Astrocyte (in vitro differentiated cells and primary cell): ENCODE measurements at regions not wholly inside any gene's neighbourhood (a gene's known extent, or its start where the extent isn't known, plus 50 kb on each side); places are given as distances from the start of the nearest gene placed in this dataset.

Experiments used
- DNase-seq: peaks from one replicate; pipeline ENCODE4 v3.0.0-alpha.2; 2010; ENCODE audit warnings: low read depth
- FAIRE-seq: peaks from 2 replicates; lab custom pipeline; 2011; peaks lifted over from hg19 to GRCh38; lab: Jason Lieb, UNC
- H2AFZ ChIP-seq: 2 replicates; pipeline ENCODE4 v1.6.0; 2012; ENCODE audit warnings: low read depth, low read length, inconsistent platforms
- H3K27ac ChIP-seq: 2 replicates; pipeline ENCODE4 v1.5.1; 2011; ENCODE audit warnings: low read depth, low read length, inconsistent platforms
- H3K27me3 ChIP-seq: 2 replicates; pipeline ENCODE4 v1.6.0; 2011; ENCODE audit warnings: low read length, inconsistent platforms; ENCODE audit not compliant: insufficient read depth
- H3K36me3 ChIP-seq: 2 replicates; pipeline ENCODE4 v1.5.1; 2011; ENCODE audit warnings: low read length, inconsistent platforms; ENCODE audit not compliant: insufficient read depth
- H3K4me1 ChIP-seq: 2 replicates; pipeline ENCODE4 v1.5.1; 2011; ENCODE audit warnings: low read length, inconsistent platforms; ENCODE audit not compliant: insufficient read depth
- H3K4me2 ChIP-seq: 2 replicates; pipeline ENCODE4 v1.6.0; 2012; ENCODE audit warnings: low read length, inconsistent platforms
- H3K4me3 ChIP-seq: 2 replicates; pipeline ENCODE4 v1.5.1; 2011; ENCODE audit warnings: low read depth, mild to moderate bottlenecking, low read length, inconsistent platforms; ENCODE audit not compliant: insufficient read depth
- H3K79me2 ChIP-seq: 2 replicates; pipeline ENCODE4 v1.6.0; 2012; ENCODE audit warnings: mild to moderate bottlenecking, low read length, inconsistent platforms; ENCODE audit not compliant: insufficient read depth
- H3K9ac ChIP-seq: 2 replicates; pipeline ENCODE4 v1.6.0; 2012; ENCODE audit warnings: mild to moderate bottlenecking, low read length, inconsistent platforms
- H3K9me3 ChIP-seq: 2 replicates; pipeline ENCODE4 v1.5.1; 2012; ENCODE audit warnings: low read depth, mild to moderate bottlenecking, low read length, inconsistent platforms; ENCODE audit not compliant: insufficient read depth
- H4K20me1 ChIP-seq: 2 replicates; pipeline ENCODE4 v1.6.0; 2012; ENCODE audit warnings: low read length, inconsistent platforms; ENCODE audit not compliant: insufficient read depth
- H3K27ac Mint-ChIP-seq: one replicate; pipeline ENCODE4 v1.8.0; 2021; ENCODE audit warnings: mild to moderate bottlenecking, mixed read lengths; ENCODE audit not compliant: unreplicated experiment
- H3K27me3 Mint-ChIP-seq: one replicate; pipeline ENCODE4 v1.8.0; 2021; ENCODE audit warnings: low read depth, mixed read lengths; ENCODE audit not compliant: unreplicated experiment
- H3K36me3 Mint-ChIP-seq: one replicate; pipeline ENCODE4 v1.8.0; 2021; ENCODE audit warnings: low read depth, mixed read lengths; ENCODE audit not compliant: unreplicated experiment
- H3K4me1 Mint-ChIP-seq: one replicate; pipeline ENCODE4 v1.8.0; 2021; ENCODE audit warnings: low read depth, mixed read lengths; ENCODE audit not compliant: unreplicated experiment
- H3K4me3 Mint-ChIP-seq: one replicate; pipeline ENCODE4 v1.8.0; 2021; ENCODE audit warnings: mild to moderate bottlenecking, moderate library complexity, mixed read lengths; ENCODE audit not compliant: unreplicated experiment
- H3K9me3 Mint-ChIP-seq: one replicate; pipeline ENCODE4 v1.8.0; 2021; ENCODE audit warnings: mild to moderate bottlenecking, mixed read lengths; ENCODE audit not compliant: unreplicated experiment
- EZH2 ChIP-seq: IDR thresholded peaks from 2 replicates; pipeline ENCODE4 v1.6.1; 2012; ENCODE audit warnings: mild to moderate bottlenecking, low read length, inconsistent platforms; ENCODE audit not compliant: insufficient read depth
- TF ChIP-seq, protein P1 (sequence below): IDR thresholded peaks from 2 replicates; pipeline ENCODE4 v1.5.1; 2011; ENCODE audit warnings: low read depth, mild to moderate bottlenecking, inconsistent platforms, low read length, moderate library complexity; ENCODE audit not compliant: insufficient read depth

GRCh38 chr2:129004485-129004884 lies 685.8 kb upstream of the HS6ST1 start:
- peaks cover 14% of the 10 kb centered on the region for H3K27me3 Mint-ChIP-seq
- Histone ChIP-seq H3K36me3 (no peaks in the 10 kb centered on the region), H3K79me2 (no peaks in the 10 kb centered on the region), H3K9ac (no peak overlapping the region), H3K4me3 (no peak overlapping the region), H3K27ac (no peak overlapping the region), H2AFZ (no peak overlapping the region), H3K27me3 (no peaks in the 10 kb centered on the region), H3K4me1 (no peaks in the 10 kb centered on the region), H3K4me2 (no peak overlapping the region), H3K9me3 (peaks cover 2% of the 10 kb centered on the region), H4K20me1 (no peaks in the 10 kb centered on the region)
- DNase-seq (no peak), FAIRE-seq (no peak)
- TF ChIP-seq EZH2: no peak
- TF ChIP-seq, protein P1, sequence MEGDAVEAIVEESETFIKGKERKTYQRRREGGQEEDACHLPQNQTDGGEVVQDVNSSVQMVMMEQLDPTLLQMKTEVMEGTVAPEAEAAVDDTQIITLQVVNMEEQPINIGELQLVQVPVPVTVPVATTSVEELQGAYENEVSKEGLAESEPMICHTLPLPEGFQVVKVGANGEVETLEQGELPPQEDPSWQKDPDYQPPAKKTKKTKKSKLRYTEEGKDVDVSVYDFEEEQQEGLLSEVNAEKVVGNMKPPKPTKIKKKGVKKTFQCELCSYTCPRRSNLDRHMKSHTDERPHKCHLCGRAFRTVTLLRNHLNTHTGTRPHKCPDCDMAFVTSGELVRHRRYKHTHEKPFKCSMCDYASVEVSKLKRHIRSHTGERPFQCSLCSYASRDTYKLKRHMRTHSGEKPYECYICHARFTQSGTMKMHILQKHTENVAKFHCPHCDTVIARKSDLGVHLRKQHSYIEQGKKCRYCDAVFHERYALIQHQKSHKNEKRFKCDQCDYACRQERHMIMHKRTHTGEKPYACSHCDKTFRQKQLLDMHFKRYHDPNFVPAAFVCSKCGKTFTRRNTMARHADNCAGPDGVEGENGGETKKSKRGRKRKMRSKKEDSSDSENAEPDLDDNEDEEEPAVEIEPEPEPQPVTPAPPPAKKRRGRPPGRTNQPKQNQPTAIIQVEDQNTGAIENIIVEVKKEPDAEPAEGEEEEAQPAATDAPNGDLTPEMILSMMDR: no peak
- peaks cover 12% of the 10 kb centered on the region for H3K4me1 Mint-ChIP-seq
- no peak overlapping the region for H3K27ac Mint-ChIP-seq
- H3K9me3 Mint-ChIP-seq: peaks cover 8% of the 10 kb centered on the region
- no peaks in the 10 kb centered on the region for H3K36me3 Mint-ChIP-seq
- H3K4me3 Mint-ChIP-seq: no peak overlapping the region

DNA sequence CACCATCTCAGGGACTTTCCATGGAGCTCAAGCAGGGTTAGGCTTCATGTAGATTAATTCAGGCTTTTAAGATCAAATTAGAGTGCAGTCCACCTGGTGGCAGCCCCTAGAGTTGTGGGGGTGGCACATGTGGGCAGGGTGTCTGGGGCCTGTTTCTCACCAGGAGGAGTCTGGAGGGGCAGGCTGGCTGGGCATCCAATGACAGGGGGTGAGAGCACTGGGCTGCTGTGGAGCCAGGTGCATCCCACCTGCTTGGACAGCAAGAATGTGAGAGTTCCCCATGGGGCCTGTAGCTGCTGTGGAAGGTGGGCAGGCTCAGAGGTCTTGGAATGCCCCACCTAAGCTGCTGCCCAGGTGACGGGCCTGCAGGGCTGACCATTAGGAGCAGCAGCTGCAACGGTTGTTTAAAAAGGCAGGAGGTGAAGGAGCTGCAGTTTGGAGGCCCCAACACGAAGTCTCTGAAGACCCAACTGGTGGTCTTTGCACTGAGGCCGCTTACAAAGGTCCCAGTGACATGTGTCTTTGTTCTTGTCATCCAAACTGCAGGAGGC lies 686.3 kb upstream of the HS6ST1 start:
- H3K79me2 ChIP-seq: no peaks in the 10 kb centered on the region
- no peaks in the 10 kb centered on the region for H3K4me1 ChIP-seq
- no peak overlapping the region for H2AFZ ChIP-seq
- DNase-seq: no peak
- no peak overlapping the region for H3K4me3 ChIP-seq
- Mint-ChIP-seq H3K36me3 (no peaks in the 10 kb centered on the region), H3K27me3 (peaks cover 14% of the 10 kb centered on the region), H3K27ac (no peak overlapping the region), H3K4me3 (no peak overlapping the region), H3K4me1 (peaks cover 12% of the 10 kb centered on the region), H3K9me3 (peaks cover 8% of the 10 kb centered on the region)
- H4K20me1 ChIP-seq: no peaks in the 10 kb centered on the region
- H3K9ac ChIP-seq: no peak overlapping the region
- no peak overlapping the region for H3K4me2 ChIP-seq
- no peaks in the 10 kb centered on the region for H3K27me3 ChIP-seq
- TF ChIP-seq EZH2: no peak
- TF ChIP-seq, protein P1: no peak
- FAIRE-seq: no peak
- H3K36me3 ChIP-seq: no peaks in the 10 kb centered on the region
- no peaks in the 10 kb centered on the region for H3K9me3 ChIP-seq
- H3K27ac ChIP-seq: no peak overlapping the region

GRCh38 chr2:129006135-129006886 lies 687.6 kb upstream of the HS6ST1 start:
- Histone ChIP-seq H3K9me3 (no peaks in the 10 kb centered on the region), H4K20me1 (no peaks in the 10 kb centered on the region), H3K9ac (no peak overlapping the region), H3K79me2 (no peaks in the 10 kb centered on the region), H3K4me2 (no peak overlapping the region), H2AFZ (no peak overlapping the region), H3K27ac (no peak overlapping the region), H3K27me3 (no peaks in the 10 kb centered on the region), H3K4me3 (no peak overlapping the region), H3K4me1 (no peaks in the 10 kb centered on the region), H3K36me3 (no peaks in the 10 kb centered on the region)
- peaks cover 11% of the 10 kb centered on the region for H3K9me3 Mint-ChIP-seq
- H3K36me3 Mint-ChIP-seq: no peaks in the 10 kb centered on the region
- FAIRE-seq: no peak
- H3K27ac Mint-ChIP-seq: no peak overlapping the region
- DNase-seq: no peak
- H3K4me3 Mint-ChIP-seq: no peak overlapping the region
- peaks cover 25% of the 10 kb centered on the region for H3K27me3 Mint-ChIP-seq
- H3K4me1 Mint-ChIP-seq: peaks cover 12% of the 10 kb centered on the region
- TF ChIP-seq, protein P1: no peak
- TF ChIP-seq EZH2: no peak
